PC-9 (cell line): ENCODE measurements at regions not wholly inside any gene's neighbourhood (a gene's known extent, or its start where the extent isn't known, plus 50 kb on each side); places are given as distances from the start of the nearest gene placed in this dataset.

Experiments used
- BruUV-seq: library from RNA; stranded (reverse); fragments of 400-500 nt; replicated peaks from 2 replicates; lab custom pipeline; 2021; lab: Mats Ljungman, UMichigan
- CTCF ChIA-PET: fragments of 300-600 bp; sonication (Branson Sonifier 250); formaldehyde crosslinking; loops from one replicate; lab custom pipeline; 2022; ENCODE audit warnings: antibody characterized with exemption; lab: Charles Lee
- POLR2A ChIA-PET: fragments of 300-600 bp; sonication (Branson Sonifier 250); formaldehyde crosslinking; loops from one replicate; lab custom pipeline; 2022; ENCODE audit warnings: antibody characterized with exemption; ENCODE audit not compliant: unreplicated experiment; lab: Charles Lee
- DNase-seq, 2 experiments: peaks; one replicate each; pipeline versions ENCODE4 v3.0.0 to v3.0.0-alpha.2; 2015 to 2022; ENCODE audit warnings: mixed read lengths in 1 of 2
- H2AFZ ChIP-seq: fragments of 200-600 bp; sonication (generic); 2 replicates; pipeline ENCODE4 v1.8.1; 2017; ENCODE audit warnings: antibody characterized with exemption
- H3F3A ChIP-seq: fragments of 200-600 bp; sonication (generic); 2 replicates; pipeline ENCODE4 v1.8.1; 2017; ENCODE audit warnings: antibody characterized with exemption, mild to moderate bottlenecking, low read depth; ENCODE audit not compliant: insufficient read depth
- H3K27ac ChIP-seq: fragments of 200-600 bp; sonication (generic); 2 replicates; pipeline ENCODE4 v1.6.1; 2016; ENCODE audit warnings: mixed run types
- H3K27me3 ChIP-seq: fragments of 200-600 bp; sonication (generic); 2 replicates; pipeline ENCODE4 v1.6.1; 2016; ENCODE audit warnings: low read depth, mixed run types; ENCODE audit not compliant: insufficient read depth
- H3K36me3 ChIP-seq: fragments of 200-600 bp; sonication (generic); 2 replicates; pipeline ENCODE4 v1.6.1; 2016; ENCODE audit warnings: low read depth, mixed run types
- H3K4me1 ChIP-seq: fragments of 200-600 bp; sonication (generic); replicated peaks from 2 replicates; pipeline ENCODE4 v1.6.1; 2016; ENCODE audit warnings: mixed run types; ENCODE audit not compliant: insufficient read depth
- H3K4me2 ChIP-seq: fragments of 200-600 bp; sonication (generic); 2 replicates; pipeline ENCODE4 v1.6.1; 2017; ENCODE audit warnings: mixed run types
- H3K4me3 ChIP-seq: fragments of 200-600 bp; sonication (generic); 2 replicates; pipeline ENCODE4 v1.6.1; 2016; ENCODE audit warnings: mixed run types
- H3K79me2 ChIP-seq: fragments of 200-600 bp; sonication (generic); 2 replicates; pipeline ENCODE4 v1.6.1; 2017; ENCODE audit warnings: low read depth, mixed run types
- H3K9me2 ChIP-seq: fragments of 200-600 bp; sonication (generic); 2 replicates; pipeline ENCODE4 v1.8.1; 2017; ENCODE audit warnings: mild to moderate bottlenecking; ENCODE audit not compliant: insufficient read depth
- H3K9me3 ChIP-seq: fragments of 200-600 bp; sonication (generic); 2 replicates; pipeline ENCODE4 v1.8.1; 2016; ENCODE audit warnings: low read depth; ENCODE audit not compliant: insufficient read depth
- H4K20me1 ChIP-seq: fragments of 200-600 bp; sonication (generic); 2 replicates; pipeline ENCODE4 v1.8.1; 2017; ENCODE audit not compliant: insufficient read depth
- EZH2 ChIP-seq: fragments of 200-600 bp; sonication (generic); IDR thresholded peaks from 2 replicates; pipeline ENCODE4 v1.8.0; 2017; ENCODE audit warnings: antibody characterized with exemption, low read depth
- intact Hi-C: fragments of 100-400 bp; cut with micrococcal nuclease; formaldehyde crosslinking; loops from one replicate; pipeline ENCODE4 v1.10.0; 2022; ENCODE audit not compliant: unreplicated experiment
- TF ChIP-seq, protein P1 (sequence below): fragments of 200-600 bp; sonication (generic); conservative IDR thresholded peaks from 2 replicates; pipeline ENCODE4 v1.6.1; 2017; ENCODE audit warnings: mixed run types, antibody characterized with exemption, mild to moderate bottlenecking, moderate library complexity

DNA sequence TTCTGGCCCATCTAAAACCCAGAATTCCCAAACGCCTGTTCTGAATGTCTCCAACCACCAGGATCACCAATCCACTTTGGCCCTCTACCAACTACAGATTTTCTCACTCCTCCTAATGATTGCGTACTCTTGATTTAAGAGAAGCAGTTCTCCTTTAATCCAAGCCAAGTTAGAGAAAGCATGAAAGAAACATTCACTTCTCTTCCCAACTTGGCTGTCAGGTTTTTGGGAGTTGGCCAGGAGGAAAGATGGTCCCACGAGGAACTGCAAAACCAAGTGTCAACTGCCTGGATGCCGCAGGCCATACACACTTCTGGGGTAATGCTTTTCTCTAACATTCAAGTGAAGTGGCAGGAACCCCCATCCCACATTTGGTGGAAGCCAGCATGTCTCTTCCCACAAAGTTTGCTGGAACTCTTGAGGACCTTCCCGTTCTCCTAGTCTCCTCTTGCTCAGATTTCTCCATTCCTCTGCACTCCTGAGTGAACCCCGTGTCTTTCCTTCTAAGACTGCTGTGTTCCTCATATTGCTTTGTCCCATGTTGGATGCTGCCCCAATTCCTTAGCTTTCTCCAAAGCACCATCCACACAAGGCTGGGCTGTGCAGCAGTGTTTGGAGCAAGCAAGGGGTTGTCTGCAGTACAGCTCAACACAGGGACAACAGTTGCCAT lies 138.5 kb upstream of the LGALSL start:
- DNase-seq, result no peak
- no TSS peak for BruUV-seq
- H4K20me1 ChIP-seq, result no peaks in the 10 kb centered on the region
- TF ChIP-seq, protein P1, sequence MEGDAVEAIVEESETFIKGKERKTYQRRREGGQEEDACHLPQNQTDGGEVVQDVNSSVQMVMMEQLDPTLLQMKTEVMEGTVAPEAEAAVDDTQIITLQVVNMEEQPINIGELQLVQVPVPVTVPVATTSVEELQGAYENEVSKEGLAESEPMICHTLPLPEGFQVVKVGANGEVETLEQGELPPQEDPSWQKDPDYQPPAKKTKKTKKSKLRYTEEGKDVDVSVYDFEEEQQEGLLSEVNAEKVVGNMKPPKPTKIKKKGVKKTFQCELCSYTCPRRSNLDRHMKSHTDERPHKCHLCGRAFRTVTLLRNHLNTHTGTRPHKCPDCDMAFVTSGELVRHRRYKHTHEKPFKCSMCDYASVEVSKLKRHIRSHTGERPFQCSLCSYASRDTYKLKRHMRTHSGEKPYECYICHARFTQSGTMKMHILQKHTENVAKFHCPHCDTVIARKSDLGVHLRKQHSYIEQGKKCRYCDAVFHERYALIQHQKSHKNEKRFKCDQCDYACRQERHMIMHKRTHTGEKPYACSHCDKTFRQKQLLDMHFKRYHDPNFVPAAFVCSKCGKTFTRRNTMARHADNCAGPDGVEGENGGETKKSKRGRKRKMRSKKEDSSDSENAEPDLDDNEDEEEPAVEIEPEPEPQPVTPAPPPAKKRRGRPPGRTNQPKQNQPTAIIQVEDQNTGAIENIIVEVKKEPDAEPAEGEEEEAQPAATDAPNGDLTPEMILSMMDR, result no peak
- no peak for TF ChIP-seq EZH2
- no peak overlapping the region for H3K4me2 ChIP-seq
- H3K27ac ChIP-seq, result no peak overlapping the region
- ChIA-PET POLR2A (no interaction called here), CTCF (no interaction called here)
- intact Hi-C loops, result loop anchor here (10.0 kb wide), 1 partner anchor 91 kb away; no protein-coding TSS in a partner anchor
- H2AFZ ChIP-seq, result no peak overlapping the region
- no peaks in the 10 kb centered on the region for H3K9me3 ChIP-seq
- no peak overlapping the region for H3K4me3 ChIP-seq
- H3F3A ChIP-seq, result no peaks in the 10 kb centered on the region
- H3K36me3 ChIP-seq, result no peaks in the 10 kb centered on the region
- no peaks in the 10 kb centered on the region for H3K27me3 ChIP-seq
- H3K79me2 ChIP-seq, result no peaks in the 10 kb centered on the region
- H3K9me2 ChIP-seq, result no peaks in the 10 kb centered on the region
- H3K4me1 ChIP-seq, result no peaks in the 10 kb centered on the region

DNA sequence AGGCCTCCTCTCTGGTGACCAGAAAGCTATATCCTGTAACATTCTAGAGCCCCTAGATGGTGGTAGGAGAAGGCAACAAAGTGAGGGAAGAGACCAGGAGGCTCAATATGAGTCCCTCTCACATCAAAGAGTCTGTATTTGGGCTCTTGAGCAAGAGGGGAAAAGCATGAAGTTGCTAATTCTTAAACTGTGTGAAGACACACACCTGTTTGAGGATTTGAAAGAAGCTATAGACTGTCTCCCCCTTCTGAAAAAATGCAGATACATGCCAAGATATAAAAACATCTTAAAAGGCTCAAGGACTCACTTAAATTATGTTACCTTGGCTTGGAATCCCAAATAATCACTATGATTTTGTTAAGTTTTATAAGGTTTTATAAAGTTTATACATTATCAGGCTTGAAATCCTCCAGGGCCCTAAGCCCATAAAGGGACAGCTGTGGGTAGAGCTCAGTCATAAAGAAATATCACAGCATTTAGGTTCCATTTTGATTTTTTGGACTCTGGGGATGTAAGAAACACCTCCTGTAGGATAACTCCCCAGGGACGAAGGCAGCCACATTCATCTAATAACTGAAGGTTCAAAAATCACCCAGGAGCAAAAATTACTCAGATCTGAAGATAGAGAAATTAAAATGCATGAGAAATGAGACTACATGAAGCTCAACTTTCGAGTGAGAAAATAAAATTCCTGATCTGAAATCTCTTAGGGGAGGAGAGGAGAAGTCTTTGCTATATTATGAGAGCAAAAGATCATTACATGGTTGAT lies 136.1 kb upstream of the LGALSL start:
- H3F3A ChIP-seq, result no peaks in the 10 kb centered on the region
- no peak overlapping the region for H3K4me3 ChIP-seq
- no peak overlapping the region for H3K4me2 ChIP-seq
- ChIA-PET CTCF (interaction anchor here (0.6 to 1.0 kb wide), 2 partner anchors 12 to 871 kb away, joined by 3 read pairs; no protein-coding TSS in a partner anchor), POLR2A (interaction anchor here (0.6 kb wide), 1 partner anchor 36 kb away, joined by 6 read pairs; no protein-coding TSS in a partner anchor)
- no peak for DNase-seq
- no TSS peak for BruUV-seq
- no peaks in the 10 kb centered on the region for H3K4me1 ChIP-seq
- no peaks in the 10 kb centered on the region for H3K9me3 ChIP-seq
- no peak for TF ChIP-seq EZH2
- TF ChIP-seq, protein P1, result no peak
- H3K27me3 ChIP-seq, result no peaks in the 10 kb centered on the region
- H3K79me2 ChIP-seq, result no peaks in the 10 kb centered on the region
- H4K20me1 ChIP-seq, result no peaks in the 10 kb centered on the region
- intact Hi-C loops, result loop anchor here (10.0 kb wide), 1 partner anchor 93 kb away; no protein-coding TSS in a partner anchor
- H3K27ac ChIP-seq, result no peak overlapping the region
- H2AFZ ChIP-seq, result no peak overlapping the region
- no peaks in the 10 kb centered on the region for H3K36me3 ChIP-seq
- H3K9me2 ChIP-seq, result no peaks in the 10 kb centered on the region

DNA sequence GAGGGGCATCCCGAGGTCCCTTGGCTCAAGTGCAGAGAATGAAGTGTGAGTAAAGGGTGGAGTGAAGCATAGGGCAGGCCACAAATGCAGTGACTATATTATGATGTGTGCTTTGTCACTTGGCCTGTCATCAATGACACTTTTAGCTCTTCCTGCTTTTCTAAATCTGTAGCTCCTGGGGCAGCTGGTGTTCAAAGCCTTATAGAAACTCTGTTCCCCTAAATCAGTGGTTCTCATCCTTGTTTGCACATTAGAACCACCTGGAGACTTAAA lies 135.6 kb upstream of the LGALSL start:
- no peaks in the 10 kb centered on the region for H4K20me1 ChIP-seq
- ChIA-PET POLR2A (interaction anchor here (0.6 kb wide), 1 partner anchor 35 kb away, joined by 6 read pairs; no protein-coding TSS in a partner anchor), CTCF (interaction anchor here (0.6 to 1.2 kb wide), 3 partner anchors 9 to 870 kb away, joined by 3 to 5 read pairs (median 3); no protein-coding TSS in a partner anchor)
- no peaks in the 10 kb centered on the region for H3K9me3 ChIP-seq
- no peak overlapping the region for H3K4me3 ChIP-seq
- H3K27ac ChIP-seq, result no peak overlapping the region
- H3K4me2 ChIP-seq, result no peak overlapping the region
- no peaks in the 10 kb centered on the region for H3K36me3 ChIP-seq
- H3K4me1 ChIP-seq, result peaks cover 3% of the 10 kb centered on the region; the same call in 1 of the 2 replicates
- H2AFZ ChIP-seq, result no peak overlapping the region
- H3K9me2 ChIP-seq, result no peaks in the 10 kb centered on the region
- TF ChIP-seq, protein P1, result no peak
- TF ChIP-seq EZH2, result no peak
- no peak for DNase-seq
- no peaks in the 10 kb centered on the region for H3F3A ChIP-seq
- BruUV-seq, result no TSS peak
- no peaks in the 10 kb centered on the region for H3K79me2 ChIP-seq
- intact Hi-C loops, result loop anchor here (10.0 kb wide), 1 partner anchor 94 kb away; no protein-coding TSS in a partner anchor
- no peaks in the 10 kb centered on the region for H3K27me3 ChIP-seq
